NCI-H345 treated with DMSO at 0.1 percent for 48 hours (cell line): ENCODE measurements at regions not wholly inside any gene's neighbourhood (a gene's known extent, or its start where the extent isn't known, plus 50 kb on each side); places are given as distances from the start of the nearest gene placed in this dataset.
"Not testable (repeated sequence)": the region's sequence is repeated elsewhere in the genome, so short reads cannot be mapped to it uniquely, and the experiment has no call there.

Experiments used
- DNase-seq: peaks from one replicate; lab custom pipeline; 2025; ENCODE audit not compliant: unreplicated experiment; lab: John Stamatoyannopoulos, UW

- DNase-seq, result no peak
Measured at GRCh38 chr11:83403691-83404389, 117.7 kb upstream of the CCDC90B start.

DNA sequence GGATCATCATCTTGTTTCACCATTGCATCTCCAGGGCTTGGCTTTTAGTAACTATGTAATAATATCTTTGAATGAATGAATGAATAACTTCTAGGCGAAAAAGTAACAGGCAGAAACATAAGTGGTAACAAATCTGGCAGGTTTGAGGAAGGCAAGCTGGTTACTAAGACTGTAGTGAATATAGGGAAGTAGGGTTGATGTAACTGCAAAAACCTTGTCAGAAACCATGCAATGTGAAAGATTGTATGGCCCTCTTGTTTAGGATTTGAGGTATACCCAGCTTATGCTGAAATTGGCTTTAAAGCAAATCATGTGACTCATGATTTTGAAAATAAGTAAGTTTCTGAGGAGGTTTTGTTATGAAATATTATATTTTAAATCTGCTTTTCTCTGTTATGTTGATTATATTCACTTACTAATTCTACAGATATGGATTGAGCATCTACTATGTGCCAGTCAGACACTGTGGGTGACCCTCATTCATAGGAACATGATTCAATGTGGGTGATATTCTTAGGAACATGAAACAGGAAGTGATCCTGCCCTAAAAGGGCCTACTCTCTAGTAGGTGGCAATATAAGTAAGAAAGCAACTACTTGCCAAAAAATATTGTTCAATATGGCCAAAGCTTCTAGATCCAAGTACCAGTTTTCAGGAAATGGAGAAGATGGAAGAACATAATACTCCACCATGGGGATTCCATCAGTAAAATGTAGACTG lies 115.5 kb upstream of the CCDC90B start:
- DNase-seq, result no peak

GRCh38 chr11:83394331-83394730 lies 108.2 kb upstream of the CCDC90B start:
- DNase-seq, result no peak

DNA sequence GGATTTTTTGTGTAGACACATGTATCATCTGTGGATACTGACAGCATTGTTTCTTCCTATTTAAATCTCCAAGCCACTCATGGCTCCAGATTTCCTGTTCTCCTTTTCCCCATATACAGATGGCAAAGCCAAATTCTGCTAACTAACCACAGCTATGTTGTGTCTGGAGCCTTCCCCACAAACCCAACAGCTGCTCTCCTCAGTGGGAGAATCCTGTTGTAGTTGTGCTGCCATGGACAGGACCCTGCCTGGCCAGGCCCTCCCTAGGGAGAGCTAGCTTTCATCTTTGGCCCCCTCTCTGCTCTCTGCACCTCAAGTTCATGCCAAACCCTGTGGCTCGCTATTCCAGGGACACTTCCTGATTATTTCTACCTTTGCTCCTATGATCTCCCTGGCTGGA lies 106.4 kb upstream of the CCDC90B start:
- DNase-seq, result no peak

- DNase-seq, result no peak
Measured at GRCh38 chr11:83389975-83390374, 103.8 kb upstream of the CCDC90B start.

GRCh38 chr11:83383838-83384237 lies 97.7 kb upstream of the CCDC90B start:
- not testable (repeated sequence) for DNase-seq

- peak; percentile 3 for DNase-seq
Measured at GRCh38 chr11:83374311-83374710, 88.1 kb upstream of the CCDC90B start.

- no peak for DNase-seq
Measured at GRCh38 chr11:83371489-83371888, 85.3 kb upstream of the CCDC90B start.

DNA sequence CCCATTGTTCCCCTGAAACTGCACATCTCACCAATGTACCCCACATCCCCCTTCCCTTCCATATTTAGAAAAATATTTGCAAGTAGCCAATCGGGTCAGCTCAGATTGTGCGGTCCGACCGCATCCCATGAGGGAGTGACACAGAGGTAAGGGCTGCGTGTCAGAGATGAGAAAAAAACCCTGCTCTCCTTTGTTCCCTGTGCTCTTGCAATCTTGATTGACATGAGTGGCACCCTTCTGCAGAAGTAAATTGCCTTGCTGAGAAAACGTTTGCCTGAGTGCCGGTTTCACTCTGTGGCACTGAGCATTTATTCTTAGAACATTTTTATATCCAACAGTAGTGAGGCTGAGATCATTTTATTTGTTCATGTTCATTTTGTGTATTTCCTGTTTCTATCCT lies 81.6 kb upstream of the CCDC90B start:
- no peak for DNase-seq

DNA sequence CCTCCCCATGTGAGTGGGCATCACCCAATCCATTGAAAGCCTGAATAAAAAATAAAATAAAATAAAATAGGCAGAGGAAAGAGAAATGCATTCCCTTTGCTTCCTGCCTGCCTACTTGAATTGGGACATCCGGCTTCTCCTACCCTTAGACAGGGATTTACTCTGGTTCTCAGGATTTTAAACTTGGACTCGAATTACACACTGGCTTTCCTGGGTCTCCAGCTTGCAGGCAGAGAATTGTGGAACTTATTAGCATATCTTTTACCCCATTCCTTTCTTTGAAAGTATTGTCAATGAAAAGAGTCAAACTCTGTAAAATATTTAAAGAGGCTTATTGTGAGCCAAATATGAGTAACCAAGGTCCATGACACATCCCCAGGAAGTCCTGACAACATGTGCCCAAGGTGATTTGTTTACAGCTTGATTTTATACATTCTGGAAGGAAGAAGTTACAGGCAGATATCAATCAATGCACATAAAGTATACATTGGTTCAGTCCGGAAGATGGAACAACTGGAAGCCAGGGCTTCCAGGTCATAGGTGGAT lies 78.4 kb upstream of the CCDC90B start:
- no peak for DNase-seq

- no peak for DNase-seq
Measured at GRCh38 chr11:83363312-83363711, 77.1 kb upstream of the CCDC90B start.

- no peak for DNase-seq
Measured at GRCh38 chr11:83361831-83362230, 75.7 kb upstream of the CCDC90B start.

- DNase-seq, result no peak
Measured at GRCh38 chr11:83355391-83355790, 69.2 kb upstream of the CCDC90B start.

GRCh38 chr11:83350187-83350586 lies 64.0 kb upstream of the CCDC90B start:
- no peak for DNase-seq

- DNase-seq, result no peak
Measured at GRCh38 chr11:83349296-83349695, 63.1 kb upstream of the CCDC90B start.

GRCh38 chr11:83346706-83347105 lies 60.5 kb upstream of the CCDC90B start:
- not testable (repeated sequence) for DNase-seq

- DNase-seq, result not testable (repeated sequence)
Measured at GRCh38 chr11:83344521-83344920, 58.4 kb upstream of the CCDC90B start.

DNA sequence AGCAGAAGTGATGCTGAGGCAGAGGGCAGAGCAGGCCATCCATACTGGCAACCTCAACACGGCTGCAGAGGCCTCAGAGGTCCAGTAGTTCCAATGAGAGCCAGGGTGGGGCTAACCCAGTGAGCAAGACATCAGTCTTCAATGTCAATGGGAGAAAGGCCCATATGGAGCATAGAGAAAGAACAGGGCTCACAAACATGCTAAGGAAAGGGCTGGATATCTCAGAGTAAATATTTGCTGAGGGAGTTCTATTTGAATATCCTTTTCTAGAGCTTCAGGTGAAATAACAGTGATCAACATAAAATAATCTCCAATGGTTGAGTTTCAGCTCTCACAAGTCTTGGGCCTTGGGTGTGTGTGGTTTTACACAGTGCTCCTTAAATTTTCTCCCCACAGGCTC lies 50.8 kb upstream of the CCDC90B start:
- no peak for DNase-seq
